ENCODE measurements at regions not wholly inside any gene's neighbourhood (a gene's known extent, or its start where the extent isn't known, plus 50 kb on each side); places are given as distances from the start of the nearest gene placed in this dataset.

DNA sequence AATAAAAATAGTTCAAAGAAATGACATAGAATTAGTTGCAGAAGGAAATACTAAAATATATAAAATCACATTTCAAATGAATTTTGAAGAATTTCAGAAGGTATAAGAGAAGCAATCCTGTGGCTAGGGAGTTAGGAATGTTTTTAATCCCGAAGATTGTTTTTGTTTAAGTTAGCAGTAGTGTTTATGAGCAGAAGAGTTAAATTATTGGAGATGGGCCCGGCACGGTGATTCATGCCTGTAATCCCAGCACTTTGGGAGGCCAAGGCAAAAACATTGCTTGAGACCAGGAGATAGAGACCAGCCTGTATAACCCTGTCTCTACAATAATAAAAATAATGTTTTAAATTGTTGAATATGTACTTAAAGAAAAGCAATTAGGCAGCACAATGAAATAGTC is 432.5 kb downstream of the MFSD1 start:
- TF ChIP-seq, protein P1, sequence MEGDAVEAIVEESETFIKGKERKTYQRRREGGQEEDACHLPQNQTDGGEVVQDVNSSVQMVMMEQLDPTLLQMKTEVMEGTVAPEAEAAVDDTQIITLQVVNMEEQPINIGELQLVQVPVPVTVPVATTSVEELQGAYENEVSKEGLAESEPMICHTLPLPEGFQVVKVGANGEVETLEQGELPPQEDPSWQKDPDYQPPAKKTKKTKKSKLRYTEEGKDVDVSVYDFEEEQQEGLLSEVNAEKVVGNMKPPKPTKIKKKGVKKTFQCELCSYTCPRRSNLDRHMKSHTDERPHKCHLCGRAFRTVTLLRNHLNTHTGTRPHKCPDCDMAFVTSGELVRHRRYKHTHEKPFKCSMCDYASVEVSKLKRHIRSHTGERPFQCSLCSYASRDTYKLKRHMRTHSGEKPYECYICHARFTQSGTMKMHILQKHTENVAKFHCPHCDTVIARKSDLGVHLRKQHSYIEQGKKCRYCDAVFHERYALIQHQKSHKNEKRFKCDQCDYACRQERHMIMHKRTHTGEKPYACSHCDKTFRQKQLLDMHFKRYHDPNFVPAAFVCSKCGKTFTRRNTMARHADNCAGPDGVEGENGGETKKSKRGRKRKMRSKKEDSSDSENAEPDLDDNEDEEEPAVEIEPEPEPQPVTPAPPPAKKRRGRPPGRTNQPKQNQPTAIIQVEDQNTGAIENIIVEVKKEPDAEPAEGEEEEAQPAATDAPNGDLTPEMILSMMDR (IDR thresholded peaks at IDR 0.05) = no peak
- no peak for TF ChIP-seq POLR2A (IDR thresholded peaks at IDR 0.05)

Data from adrenal gland (tissue), 5 donors.